H7 (cell line): ENCODE measurements at regions not wholly inside any gene's neighbourhood (a gene's known extent, or its start where the extent isn't known, plus 50 kb on each side); places are given as distances from the start of the nearest gene placed in this dataset.

Experiments used
- DNase-seq: peaks from one replicate; pipeline ENCODE4 v3.0.0; 2012
- H3K27me3 ChIP-seq: 2 replicates; pipeline ENCODE4 v1.6.0; 2011; ENCODE audit warnings: mild to moderate bottlenecking, low read length; ENCODE audit not compliant: control insufficient read depth, insufficient read depth
- H3K36me3 ChIP-seq: replicated peaks from 2 replicates; pipeline ENCODE4 v1.5.1; 2011; ENCODE audit warnings: low read length; ENCODE audit not compliant: control insufficient read depth, insufficient read depth
- H3K4me3 ChIP-seq: 2 replicates; pipeline ENCODE4 v1.5.1; 2011; ENCODE audit warnings: low read depth, mild to moderate bottlenecking, control low read depth, low read length, moderate library complexity; ENCODE audit not compliant: insufficient read depth

DNA sequence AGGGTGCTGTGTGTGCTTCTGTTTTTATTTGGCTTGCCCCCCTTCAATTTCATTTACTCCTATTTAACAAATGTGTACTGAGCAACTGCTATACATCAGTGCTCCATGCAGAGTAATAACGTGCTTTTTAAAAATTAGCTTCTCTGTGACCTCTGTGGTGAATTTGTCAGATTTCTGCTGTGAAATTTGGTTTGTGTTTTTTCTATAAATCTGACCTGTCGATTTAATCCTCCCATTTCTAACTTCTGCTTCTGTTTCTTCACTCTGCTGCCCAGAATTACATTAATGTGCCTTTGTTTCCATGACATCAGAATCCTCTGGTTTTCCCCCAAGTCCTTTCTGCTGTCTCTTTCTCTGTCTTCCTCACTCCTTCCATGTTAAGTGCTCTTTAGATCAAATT is 123.8 kb upstream of the CACNA2D1 start:
- no peaks in the 10 kb centered on the region for H3K27me3 ChIP-seq
- no peaks in the 10 kb centered on the region for H3K36me3 ChIP-seq
- DNase-seq: no peak
- H3K4me3 ChIP-seq: no peak overlapping the region

DNA sequence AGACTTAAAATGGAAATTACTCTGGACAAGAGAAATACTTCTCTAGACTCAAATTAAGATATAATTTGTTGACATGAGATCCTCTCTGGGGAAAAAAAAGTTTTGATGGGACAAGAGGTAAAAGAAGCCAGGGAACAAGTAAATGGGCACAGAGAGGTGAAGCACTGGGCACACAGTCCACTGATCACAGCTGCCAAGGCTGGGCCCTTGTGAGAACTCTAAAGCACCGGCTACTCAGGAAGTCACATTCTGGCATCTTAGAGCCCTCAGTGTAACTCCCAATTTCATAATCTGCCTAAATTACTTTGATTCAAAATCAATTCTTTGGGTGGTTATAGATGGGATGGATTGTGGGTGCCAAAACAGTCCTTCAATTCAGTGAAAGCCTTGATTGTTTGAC is 123.2 kb upstream of the CACNA2D1 start:
- no peak for DNase-seq
- Histone ChIP-seq H3K27me3 (no peaks in the 10 kb centered on the region), H3K36me3 (no peaks in the 10 kb centered on the region), H3K4me3 (no peak overlapping the region)

DNA sequence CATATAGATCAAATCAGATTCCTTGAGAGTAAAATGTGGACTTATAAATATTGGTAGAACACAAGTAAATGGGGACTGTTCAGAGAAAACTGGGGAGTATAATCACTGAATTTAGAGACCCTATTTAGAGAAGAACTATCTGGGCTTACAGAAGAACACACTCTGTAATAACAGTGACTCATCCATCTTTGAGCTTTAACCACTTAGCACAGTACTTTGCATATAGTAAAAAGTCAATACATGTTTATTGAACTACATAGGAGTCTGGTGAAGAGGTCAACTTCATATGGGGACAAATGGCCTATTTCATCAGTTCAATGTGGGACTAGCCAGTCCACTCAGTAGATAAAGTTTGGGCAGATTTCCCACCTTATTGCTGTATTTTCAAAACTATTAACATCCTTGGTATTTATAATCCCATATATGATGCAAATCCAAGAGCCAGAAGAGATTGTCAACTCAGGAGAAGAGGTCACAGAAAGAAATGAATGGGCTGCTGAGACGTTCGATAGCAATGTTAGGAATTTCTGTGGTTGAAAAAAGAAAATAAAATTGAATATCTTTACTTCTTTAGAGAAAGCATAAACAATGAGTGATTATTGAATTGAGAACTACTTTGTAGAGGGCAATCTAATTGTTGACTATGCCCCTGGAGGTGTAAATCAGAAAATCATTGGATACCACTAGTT is 119.3 kb upstream of the CACNA2D1 start:
- H3K27me3 ChIP-seq: no peaks in the 10 kb centered on the region
- no peak for DNase-seq
- no peak overlapping the region for H3K4me3 ChIP-seq

DNA sequence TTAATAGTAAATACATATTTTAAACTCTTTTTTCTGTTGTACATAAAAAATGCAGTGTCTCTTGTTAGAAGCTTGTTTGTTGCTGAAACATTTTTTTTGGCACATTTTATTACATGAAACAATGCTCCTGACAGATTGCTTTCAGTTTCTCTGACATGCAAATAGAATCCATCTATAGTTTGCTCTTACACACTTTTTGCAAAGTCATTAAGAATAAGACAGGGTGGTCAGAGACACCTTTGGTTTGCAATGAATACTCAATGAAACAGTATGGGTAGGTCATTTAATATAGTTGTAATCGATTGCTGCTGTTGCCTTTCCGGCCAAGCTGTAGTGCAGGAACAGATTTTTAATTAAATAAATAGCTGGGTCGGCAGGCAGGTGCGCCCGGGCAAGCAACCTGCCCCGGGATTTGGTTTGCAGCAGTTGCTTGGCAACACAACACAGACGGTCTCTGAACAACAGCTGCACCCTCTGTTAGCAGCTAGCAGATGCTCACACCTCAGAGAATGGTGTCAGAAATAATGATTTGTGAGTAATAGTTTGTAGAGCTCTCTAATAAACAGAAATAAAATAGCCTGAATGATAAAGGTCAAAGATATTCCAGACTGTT is 115.7 kb upstream of the CACNA2D1 start:
- Histone ChIP-seq H3K36me3 (no peaks in the 10 kb centered on the region), H3K4me3 (no peak overlapping the region), H3K27me3 (no peaks in the 10 kb centered on the region)
- DNase-seq: peak; percentile 67

More for the DNA sequence above, 119.3 kb upstream of the CACNA2D1 start:
- no peaks in the 10 kb centered on the region for H3K36me3 ChIP-seq

DNA sequence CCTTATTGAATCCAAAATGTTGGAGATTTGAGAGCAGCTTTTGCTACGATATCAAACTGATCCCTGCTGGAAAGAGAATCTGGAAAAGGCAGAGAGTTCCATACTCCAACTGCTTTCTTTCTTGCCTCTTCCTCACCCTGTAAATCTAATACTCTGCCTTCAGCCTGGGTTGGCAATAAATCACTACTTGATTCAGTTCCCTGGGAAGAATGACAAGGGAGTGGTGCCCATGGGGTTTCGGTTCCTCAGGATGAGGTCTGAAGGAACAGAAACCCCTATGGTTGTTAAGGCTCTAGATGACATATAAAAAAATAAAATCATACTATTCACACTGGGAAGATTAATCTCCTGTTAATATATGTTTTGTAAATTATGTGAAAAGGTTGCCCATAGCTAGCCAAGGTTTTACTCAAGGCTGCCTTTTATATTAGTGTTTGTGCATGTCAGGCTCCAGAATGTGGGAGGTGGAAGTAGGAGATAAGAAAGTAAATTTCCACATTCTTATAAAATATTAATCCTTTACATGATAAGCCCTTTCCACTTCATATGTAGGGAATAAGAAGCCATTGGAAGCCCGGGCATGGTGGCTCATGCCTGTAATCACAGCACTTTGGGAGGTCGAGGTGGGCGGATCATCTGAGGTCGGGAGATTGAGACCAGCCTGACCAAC is 106.2 kb upstream of the CACNA2D1 start:
- no peaks in the 10 kb centered on the region for H3K27me3 ChIP-seq
- DNase-seq: no peak
- no peak overlapping the region for H3K4me3 ChIP-seq
- no peaks in the 10 kb centered on the region for H3K36me3 ChIP-seq

DNA sequence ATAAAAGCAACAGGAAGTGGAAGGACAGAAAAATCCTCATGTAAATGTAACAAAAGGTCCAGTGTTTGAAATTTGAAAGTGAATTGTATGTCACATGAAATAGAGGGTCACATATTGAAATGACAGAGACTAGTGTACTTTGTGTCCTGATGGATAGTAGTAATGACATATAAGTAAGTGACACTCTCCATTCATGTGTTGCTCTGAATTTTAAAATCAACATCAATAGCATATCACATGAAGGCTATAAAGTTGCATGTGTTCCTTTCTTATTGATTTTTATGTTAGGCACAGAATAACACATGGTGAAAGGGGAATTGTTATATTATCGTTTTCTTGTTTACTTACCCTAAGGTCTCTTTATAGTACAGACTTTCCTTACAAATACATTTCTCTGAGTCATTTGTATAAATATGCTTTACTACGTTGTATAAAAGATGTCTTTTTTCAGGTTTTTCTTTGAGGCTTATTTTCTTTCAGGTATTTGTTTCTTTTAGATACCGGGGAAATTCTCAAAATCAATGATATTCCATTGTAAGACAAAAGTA is 104.6 kb upstream of the CACNA2D1 start:
- H3K4me3 ChIP-seq: no peak overlapping the region

DNA sequence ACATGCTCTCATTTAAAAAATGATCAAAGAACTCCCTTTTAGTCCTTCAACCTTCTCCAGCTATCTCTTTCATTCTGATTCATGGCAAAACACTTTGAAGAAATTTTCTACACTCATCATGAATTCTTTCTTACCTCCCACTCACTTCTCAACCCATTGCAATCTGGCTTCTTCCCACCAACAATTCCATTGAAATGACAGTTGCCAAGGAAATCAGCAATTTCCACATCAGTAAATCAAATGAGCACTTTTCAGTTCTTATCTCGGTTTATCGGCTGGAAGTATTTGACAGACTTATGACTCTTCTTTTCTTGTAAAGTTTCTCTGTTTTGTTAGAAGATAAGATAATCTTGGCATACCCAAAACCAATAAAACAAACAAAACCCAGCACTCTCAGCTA is 99.1 kb upstream of the CACNA2D1 start:
- no peak overlapping the region for H3K4me3 ChIP-seq
- no peak for DNase-seq
- H3K27me3 ChIP-seq: no peaks in the 10 kb centered on the region

More for the DNA sequence above, 104.6 kb upstream of the CACNA2D1 start:
- Histone ChIP-seq H3K36me3 (no peaks in the 10 kb centered on the region), H3K27me3 (no peaks in the 10 kb centered on the region)
- DNase-seq: no peak

DNA sequence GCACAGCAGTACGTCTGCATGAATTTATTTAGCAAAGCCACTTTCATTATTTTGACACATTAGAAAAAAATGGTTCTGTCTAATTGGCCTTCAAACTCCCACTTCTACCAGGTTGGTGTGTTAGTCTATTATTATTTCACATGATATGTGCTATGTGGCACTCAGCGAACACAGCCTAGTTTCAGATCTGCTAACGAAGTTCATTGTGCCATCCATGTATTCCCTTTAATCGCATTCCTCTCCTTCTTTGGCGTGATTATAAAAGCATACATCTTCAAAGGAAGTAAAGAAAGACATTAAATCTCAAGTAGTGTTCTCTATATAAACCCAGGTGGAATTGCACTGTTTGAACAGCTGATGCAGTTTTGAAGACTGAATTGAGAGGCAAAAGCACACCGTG is 96.4 kb upstream of the CACNA2D1 start:
- H3K4me3 ChIP-seq: no peak overlapping the region
- H3K27me3 ChIP-seq: no peaks in the 10 kb centered on the region
- no peak for DNase-seq
- H3K36me3 ChIP-seq: no peaks in the 10 kb centered on the region

More for the DNA sequence above, 99.1 kb upstream of the CACNA2D1 start:
- H3K36me3 ChIP-seq: no peaks in the 10 kb centered on the region

DNA sequence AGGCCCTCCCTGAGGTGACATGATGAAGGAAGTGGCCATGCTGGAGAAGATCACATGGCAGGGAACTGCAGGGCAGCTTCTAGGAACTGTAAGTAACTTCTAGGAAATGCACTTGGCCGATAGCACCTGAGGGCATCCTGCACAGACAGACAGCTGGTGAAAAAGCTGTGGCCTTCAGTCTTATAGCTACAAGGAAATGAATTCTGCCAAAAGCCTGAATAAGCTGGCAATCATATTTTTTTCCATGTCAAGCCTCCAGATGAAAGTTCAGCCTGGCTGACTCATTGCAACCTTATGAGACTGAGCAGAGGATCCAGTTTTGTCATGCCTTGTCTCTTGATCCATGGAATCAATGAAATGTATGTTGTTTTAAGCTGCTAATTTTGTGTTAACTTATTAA is 91.1 kb upstream of the CACNA2D1 start:
- H3K36me3 ChIP-seq: no peaks in the 10 kb centered on the region
- DNase-seq: no peak

DNA sequence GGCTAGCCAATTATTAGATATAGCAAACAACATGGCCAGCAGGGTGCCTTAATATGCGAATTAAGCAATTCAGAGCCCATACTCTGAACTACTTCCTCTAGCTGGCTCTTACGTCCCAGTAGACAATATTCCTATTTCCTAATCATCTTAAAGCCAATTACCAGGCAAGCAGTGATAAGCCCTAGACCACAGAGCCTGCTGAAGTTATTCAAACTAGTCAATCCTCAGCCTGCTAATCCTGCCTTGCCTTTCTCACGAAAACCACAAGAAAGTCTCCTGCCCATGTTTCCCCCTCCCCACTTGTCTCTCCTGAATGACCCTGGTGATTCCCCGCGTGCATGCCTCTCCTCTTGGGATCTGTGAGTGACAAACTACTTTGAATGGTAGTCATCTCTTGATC is 86.8 kb upstream of the CACNA2D1 start:
- no peak for DNase-seq
- H3K36me3 ChIP-seq: no peaks in the 10 kb centered on the region
- no peak overlapping the region for H3K4me3 ChIP-seq
- no peaks in the 10 kb centered on the region for H3K27me3 ChIP-seq

More for the DNA sequence above, 91.1 kb upstream of the CACNA2D1 start:
- Histone ChIP-seq H3K4me3 (no peak overlapping the region), H3K27me3 (no peaks in the 10 kb centered on the region)

DNA sequence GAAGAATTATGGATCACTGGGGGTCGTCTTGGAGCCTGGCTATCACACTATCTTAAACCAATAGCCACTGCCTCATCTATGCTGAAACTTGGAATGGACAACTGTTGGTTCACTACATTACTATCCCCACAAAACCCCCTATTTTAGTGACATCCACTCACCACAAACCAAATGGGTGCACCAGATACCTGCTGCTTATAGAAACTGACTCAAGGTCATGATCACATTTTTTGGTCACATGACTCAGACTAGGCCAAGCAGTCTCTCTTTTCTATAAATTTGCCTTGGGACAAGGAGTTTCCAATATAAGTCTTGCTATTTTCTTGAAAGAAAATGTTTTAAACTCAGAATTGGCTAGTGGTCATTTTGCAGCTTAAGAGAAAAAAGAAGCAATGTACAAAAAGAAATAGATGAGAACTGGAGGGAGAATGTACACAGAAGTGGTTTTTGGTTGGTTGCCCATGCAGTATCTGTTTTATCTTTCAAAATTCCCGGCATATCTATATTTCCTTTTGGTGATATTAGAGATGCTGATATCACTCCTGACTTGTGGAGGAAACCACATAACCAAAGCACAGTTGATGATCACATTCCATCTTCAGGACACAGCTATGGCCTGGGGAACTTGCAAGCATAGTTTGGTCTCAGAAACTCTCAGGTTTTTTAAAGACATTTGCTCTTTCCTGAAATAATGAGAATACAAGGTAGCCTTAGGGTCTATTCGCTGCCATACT is 85.2 kb upstream of the CACNA2D1 start:
- no peak overlapping the region for H3K4me3 ChIP-seq

DNA sequence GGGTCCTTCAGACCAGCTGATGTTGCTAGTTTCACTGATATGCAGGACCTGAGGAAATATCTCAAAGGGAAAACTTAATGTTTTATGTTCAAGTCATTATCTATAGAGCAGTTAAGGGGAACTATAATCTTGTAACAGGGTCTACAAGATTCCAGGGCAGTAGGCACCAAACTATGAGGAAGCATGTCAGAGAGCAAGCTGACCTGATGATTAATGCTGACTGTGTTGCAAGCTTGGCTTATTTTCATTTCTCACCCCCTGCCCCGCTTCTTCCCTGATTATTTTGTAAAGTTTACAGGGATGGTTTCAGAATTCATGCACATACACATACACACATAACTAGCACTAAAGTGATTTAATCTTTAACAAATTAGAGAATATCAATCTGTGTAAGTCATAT is 84.3 kb upstream of the CACNA2D1 start:
- H3K36me3 ChIP-seq: no peaks in the 10 kb centered on the region
- DNase-seq: no peak
- no peak overlapping the region for H3K4me3 ChIP-seq
- H3K27me3 ChIP-seq: no peaks in the 10 kb centered on the region

More for the DNA sequence above, 85.2 kb upstream of the CACNA2D1 start:
- no peaks in the 10 kb centered on the region for H3K36me3 ChIP-seq
- DNase-seq: no peak
- H3K27me3 ChIP-seq: no peaks in the 10 kb centered on the region

DNA sequence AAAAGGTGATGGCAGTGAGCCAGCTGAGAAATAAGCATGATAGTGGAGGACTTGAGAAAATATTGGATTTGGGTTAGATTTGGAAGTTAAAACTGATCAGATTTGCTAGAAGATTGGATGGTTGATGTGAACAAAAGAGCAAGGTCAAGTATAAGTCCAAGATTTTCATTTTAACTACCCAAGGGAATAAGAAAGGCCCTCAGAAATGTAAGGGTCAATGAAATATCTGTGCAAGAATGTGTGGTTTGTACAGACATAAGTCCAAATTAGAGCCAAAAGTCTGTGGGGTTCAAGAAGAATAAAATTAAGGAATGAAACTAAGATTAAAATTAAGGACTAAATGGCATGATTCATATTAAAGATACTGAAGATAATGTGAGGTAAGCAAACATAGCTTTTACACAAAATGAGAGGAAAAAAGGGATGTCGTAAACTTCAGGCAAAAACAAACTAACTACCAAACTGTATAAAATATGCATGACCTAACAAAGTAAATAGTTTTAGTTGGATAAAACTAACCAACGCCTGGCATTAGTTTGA is 78.4 kb upstream of the CACNA2D1 start:
- no peaks in the 10 kb centered on the region for H3K27me3 ChIP-seq
- H3K36me3 ChIP-seq: no peaks in the 10 kb centered on the region
- no peak for DNase-seq
- H3K4me3 ChIP-seq: no peak overlapping the region

DNA sequence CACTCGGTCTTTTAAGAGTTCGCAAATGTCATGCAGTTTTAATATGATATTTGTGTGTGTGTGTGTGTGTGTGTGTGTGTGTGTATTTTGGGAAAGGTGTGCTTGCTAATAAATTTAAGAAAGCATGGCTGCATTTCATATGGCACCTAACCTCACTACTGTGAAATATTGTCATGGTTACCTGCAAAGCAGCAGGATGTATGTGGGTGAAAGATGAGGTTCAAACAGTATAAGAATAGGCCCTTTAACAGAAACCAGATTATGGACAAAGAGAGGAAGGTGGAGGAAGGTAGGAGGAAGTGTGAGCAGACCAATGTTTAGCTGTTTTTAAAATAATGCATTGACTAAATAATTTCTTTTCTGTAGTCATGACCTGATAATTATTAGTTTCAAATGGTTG is 73.5 kb upstream of the CACNA2D1 start:
- DNase-seq: no peak
- H3K27me3 ChIP-seq: no peaks in the 10 kb centered on the region
- no peak overlapping the region for H3K4me3 ChIP-seq
- no peaks in the 10 kb centered on the region for H3K36me3 ChIP-seq
